Activated CD4-positive, alpha-beta memory T cell treated with anti-CD3 and anti-CD28 coated beads for 36 hours (primary cell): ENCODE measurements at regions not wholly inside any gene's neighbourhood (a gene's known extent, or its start where the extent isn't known, plus 50 kb on each side); places are given as distances from the start of the nearest gene placed in this dataset.

Experiments used
- CTCF ChIA-PET: fragments of 350-600 bp; sonication (Branson Sonifier 250); formaldehyde crosslinking; loops from one replicate; lab custom pipeline; 2021; ENCODE audit warnings: antibody characterized with exemption, inconsistent platforms; lab: Charles Lee
- POLR2A ChIA-PET: fragments of 350-600 bp; sonication (Branson Sonifier 250); formaldehyde crosslinking; loops from one replicate; lab custom pipeline; 2021; ENCODE audit warnings: antibody characterized with exemption; lab: Charles Lee
- DNase-seq: peaks from one replicate; pipeline ENCODE4 v3.0.0-alpha.2; 2020
- H3K27ac Mint-ChIP-seq: one replicate; pipeline ENCODE4 v1.8.0; 2021; ENCODE audit warnings: mixed read lengths
- H3K27me3 Mint-ChIP-seq: one replicate; pipeline ENCODE4 v1.8.0; 2021; ENCODE audit warnings: mixed read lengths
- H3K36me3 Mint-ChIP-seq: one replicate; pipeline ENCODE4 v1.8.0; 2021; ENCODE audit warnings: mixed read lengths
- H3K4me1 Mint-ChIP-seq: one replicate; pipeline ENCODE4 v1.8.0; 2021; ENCODE audit warnings: low read depth, mixed read lengths
- H3K4me3 Mint-ChIP-seq: one replicate; pipeline ENCODE4 v1.8.0; 2021; ENCODE audit warnings: mild to moderate bottlenecking, mixed read lengths
- H3K9me3 Mint-ChIP-seq: one replicate; pipeline ENCODE4 v1.8.0; 2021; ENCODE audit warnings: mixed read lengths
- intact Hi-C: fragments of 100-400 bp; cut with micrococcal nuclease; formaldehyde crosslinking; loops from one replicate; pipeline ENCODE4 v1.15.1; 2023

DNA sequence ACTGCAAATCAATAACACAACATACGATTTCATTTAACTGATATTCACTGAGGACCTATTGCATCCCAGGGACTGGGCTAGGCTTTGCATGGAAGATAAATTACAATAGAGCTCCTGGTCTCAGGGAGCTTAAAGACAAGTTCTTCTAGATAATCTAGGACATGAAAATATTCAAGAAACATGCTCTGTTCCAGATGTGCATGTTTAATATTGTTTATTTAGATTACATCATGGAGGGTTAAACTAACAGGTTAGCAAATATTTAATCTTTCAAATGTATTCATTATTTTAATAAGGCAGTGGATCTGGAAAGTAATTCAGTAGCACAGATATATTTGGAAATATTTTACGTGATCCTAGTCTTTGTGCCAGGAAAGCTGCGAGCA, 2430.3 kb downstream of the PCDH7 start:
- ChIA-PET CTCF (no interaction called here), POLR2A (no interaction called here)
- Mint-ChIP-seq H3K36me3 (no peaks in the 10 kb centered on the region), H3K9me3 (peaks cover 25% of the 10 kb centered on the region), H3K27ac (no peak overlapping the region), H3K4me3 (no peak overlapping the region), H3K4me1 (no peaks in the 10 kb centered on the region), H3K27me3 (no peaks in the 10 kb centered on the region)
- no peak for DNase-seq
- intact Hi-C loops, result no loop called here

DNA sequence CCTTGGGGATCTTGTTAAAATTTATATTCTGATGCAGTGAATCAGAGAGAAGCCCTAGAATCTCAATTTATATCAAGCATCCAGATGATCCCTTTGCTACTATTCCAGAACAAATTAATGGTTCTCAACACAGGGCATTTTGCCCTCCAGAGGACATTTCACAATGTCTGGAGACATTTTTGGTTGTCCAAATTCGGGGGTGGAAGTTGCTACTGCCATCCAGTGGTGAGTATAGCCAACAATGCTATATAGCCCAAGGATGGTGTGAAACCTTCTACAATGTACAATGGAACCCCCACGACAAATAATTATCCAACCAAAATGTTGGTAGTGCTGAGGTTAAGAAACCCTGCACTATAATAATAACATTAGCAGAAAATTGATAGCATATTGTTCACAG, 2440.0 kb downstream of the PCDH7 start:
- Mint-ChIP-seq H3K36me3 (no peaks in the 10 kb centered on the region), H3K4me1 (no peaks in the 10 kb centered on the region), H3K9me3 (peaks cover 21% of the 10 kb centered on the region), H3K27me3 (no peaks in the 10 kb centered on the region), H3K4me3 (no peak overlapping the region), H3K27ac (no peak overlapping the region)
- CTCF ChIA-PET, result interaction anchor here (0.7 kb wide), 1 partner anchor 1219 kb away, joined by 4 read pairs; no protein-coding TSS in a partner anchor
- POLR2A ChIA-PET, result no interaction called here
- intact Hi-C loops, result no loop called here
- no peak for DNase-seq

DNA sequence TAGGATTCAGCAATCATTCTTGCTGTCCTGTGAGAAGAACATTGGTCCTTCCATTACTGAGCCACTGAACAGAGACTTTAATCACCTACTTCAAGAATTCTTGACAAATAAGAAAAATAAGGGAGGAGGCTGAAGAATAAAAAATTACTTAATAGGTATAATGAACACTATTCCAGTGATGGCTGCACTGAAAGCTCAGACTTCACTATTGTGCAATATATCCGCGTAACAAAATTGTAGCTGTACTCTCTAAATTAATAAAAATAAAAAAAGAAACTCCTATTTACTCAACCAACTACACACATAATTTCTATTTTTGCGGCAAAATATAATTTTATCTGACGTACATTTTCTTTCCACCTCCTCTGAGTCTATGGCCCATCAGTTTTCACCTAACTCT, 2441.0 kb downstream of the PCDH7 start:
- no peak overlapping the region for H3K27ac Mint-ChIP-seq
- peaks cover 25% of the 10 kb centered on the region for H3K9me3 Mint-ChIP-seq
- no peaks in the 10 kb centered on the region for H3K27me3 Mint-ChIP-seq
- POLR2A ChIA-PET, result no interaction called here
- intact Hi-C loops, result no loop called here
- H3K4me1 Mint-ChIP-seq, result no peaks in the 10 kb centered on the region
- no peak for DNase-seq
- CTCF ChIA-PET, result no interaction called here
- H3K4me3 Mint-ChIP-seq, result no peak overlapping the region
- no peaks in the 10 kb centered on the region for H3K36me3 Mint-ChIP-seq

DNA sequence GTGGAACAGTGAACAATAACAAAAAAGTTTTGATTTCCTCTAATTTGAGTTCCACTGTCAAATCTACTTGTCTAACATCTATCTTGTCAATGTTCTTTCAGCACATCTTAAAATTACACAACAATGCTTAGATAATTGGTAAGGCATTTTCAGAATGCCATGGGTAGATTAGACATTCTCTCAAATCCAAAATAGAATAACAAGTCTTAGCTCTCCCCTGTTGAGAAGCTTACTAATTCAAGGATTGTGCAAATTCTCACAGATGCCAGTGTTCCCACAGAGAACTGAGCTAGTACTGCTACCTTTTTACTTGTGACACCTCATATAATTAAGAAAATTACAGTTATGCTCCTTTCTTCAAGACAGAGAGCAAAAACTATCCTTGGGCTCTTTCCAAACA, 2442.0 kb downstream of the PCDH7 start:
- DNase-seq, result no peak
- ChIA-PET POLR2A (no interaction called here), CTCF (no interaction called here)
- no peak overlapping the region for H3K27ac Mint-ChIP-seq
- H3K36me3 Mint-ChIP-seq, result no peaks in the 10 kb centered on the region
- intact Hi-C loops, result no loop called here
- no peaks in the 10 kb centered on the region for H3K27me3 Mint-ChIP-seq
- H3K4me1 Mint-ChIP-seq, result no peaks in the 10 kb centered on the region
- no peak overlapping the region for H3K4me3 Mint-ChIP-seq
- peaks cover 16% of the 10 kb centered on the region for H3K9me3 Mint-ChIP-seq

DNA sequence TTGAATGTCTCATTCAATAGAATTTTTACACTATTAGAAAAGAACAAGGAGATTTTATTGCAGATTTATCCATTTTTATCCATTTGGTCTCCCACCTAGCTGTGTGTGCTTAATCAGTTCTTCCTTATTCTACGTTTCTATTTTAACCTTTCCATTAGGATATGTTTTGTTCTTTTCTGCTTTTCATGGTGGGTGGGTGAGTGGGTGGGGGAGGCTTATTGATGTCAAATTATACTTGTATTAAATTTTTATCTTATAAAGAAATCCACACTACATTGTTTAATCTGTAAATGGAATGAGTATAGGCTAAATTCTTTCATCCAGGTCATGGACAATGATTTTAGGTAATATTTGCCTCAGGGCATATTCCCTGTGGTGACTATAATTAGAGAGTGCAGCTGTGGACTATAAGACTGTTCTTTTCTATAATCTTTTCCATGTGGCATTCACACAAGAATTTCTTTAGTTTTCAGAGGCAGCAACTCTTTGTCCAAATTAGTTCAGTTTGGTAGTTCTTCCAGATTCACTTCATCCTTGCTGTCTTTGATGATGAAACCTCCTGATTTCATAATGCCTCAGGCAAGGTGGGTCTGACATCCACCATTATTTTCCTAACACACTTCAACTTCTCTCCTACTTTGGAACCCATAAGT, 2451.8 kb downstream of the PCDH7 start:
- POLR2A ChIA-PET, result no interaction called here
- no peaks in the 10 kb centered on the region for H3K27me3 Mint-ChIP-seq
- H3K4me1 Mint-ChIP-seq, result no peaks in the 10 kb centered on the region
- intact Hi-C loops, result no loop called here
- no peak for DNase-seq
- H3K27ac Mint-ChIP-seq, result no peak overlapping the region
- peaks cover 18% of the 10 kb centered on the region for H3K9me3 Mint-ChIP-seq
- CTCF ChIA-PET, result no interaction called here
- H3K36me3 Mint-ChIP-seq, result no peaks in the 10 kb centered on the region
- no peak overlapping the region for H3K4me3 Mint-ChIP-seq

DNA sequence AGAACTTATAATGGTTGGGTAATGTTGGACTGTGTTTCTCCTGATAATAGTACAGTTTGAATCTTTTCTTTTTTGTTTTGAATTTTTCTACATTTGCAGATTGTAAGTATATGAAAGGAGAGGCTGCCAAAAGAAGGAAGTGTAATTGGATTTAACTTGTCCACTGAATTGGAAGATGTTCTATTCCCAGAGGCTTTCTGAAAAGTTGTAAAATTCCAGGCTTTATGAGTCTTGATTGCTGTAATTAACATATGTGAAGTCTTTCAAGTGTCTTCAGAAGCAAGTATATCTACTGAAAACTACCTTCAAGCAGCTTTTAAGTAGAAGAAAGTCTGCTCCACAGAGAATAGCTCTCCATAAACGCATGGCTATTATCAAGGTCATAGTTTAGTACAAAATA, 2456.4 kb downstream of the PCDH7 start:
- H3K36me3 Mint-ChIP-seq, result no peaks in the 10 kb centered on the region
- no peaks in the 10 kb centered on the region for H3K27me3 Mint-ChIP-seq
- H3K4me1 Mint-ChIP-seq, result no peaks in the 10 kb centered on the region
- H3K27ac Mint-ChIP-seq, result no peak overlapping the region
- intact Hi-C loops, result no loop called here
- no peak overlapping the region for H3K4me3 Mint-ChIP-seq
- DNase-seq, result no peak
- CTCF ChIA-PET, result no interaction called here
- POLR2A ChIA-PET, result no interaction called here
- peaks cover 29% of the 10 kb centered on the region for H3K9me3 Mint-ChIP-seq

DNA sequence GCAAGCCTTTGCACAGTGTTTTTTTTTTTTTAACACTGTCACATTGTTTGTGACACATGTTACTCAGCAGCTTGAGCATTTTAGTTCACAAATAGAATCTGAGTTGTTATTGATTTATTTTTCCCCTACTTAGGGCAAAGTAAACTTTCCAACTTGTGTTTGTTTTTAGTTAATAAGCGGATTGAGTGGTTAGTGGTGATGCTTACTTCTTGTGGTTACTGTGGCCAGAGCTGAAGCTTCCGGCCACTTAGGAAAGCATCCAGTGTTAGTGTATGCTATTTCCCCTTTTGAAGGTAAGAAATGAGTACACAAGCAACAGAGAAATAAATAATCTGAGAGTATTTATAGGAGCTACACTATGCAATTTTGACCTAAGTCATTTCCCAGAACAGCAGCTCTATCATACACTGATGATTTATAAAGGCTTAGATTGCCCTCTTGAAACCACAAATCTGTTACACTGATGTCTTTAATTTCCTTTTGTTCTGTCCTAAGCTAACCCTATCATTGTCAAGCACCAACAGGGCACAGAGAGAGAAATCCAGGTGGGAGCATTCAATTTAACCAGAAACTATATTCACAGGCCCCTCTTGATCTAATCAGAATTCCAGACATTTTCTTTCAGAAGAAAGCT, 2464.6 kb downstream of the PCDH7 start:
- H3K9me3 Mint-ChIP-seq, result peaks cover 23% of the 10 kb centered on the region
- no peak for DNase-seq
- ChIA-PET POLR2A (no interaction called here), CTCF (no interaction called here)
- intact Hi-C loops, result no loop called here
- H3K36me3 Mint-ChIP-seq, result no peaks in the 10 kb centered on the region
- no peak overlapping the region for H3K27ac Mint-ChIP-seq
- no peaks in the 10 kb centered on the region for H3K27me3 Mint-ChIP-seq
- no peak overlapping the region for H3K4me3 Mint-ChIP-seq
- no peaks in the 10 kb centered on the region for H3K4me1 Mint-ChIP-seq

DNA sequence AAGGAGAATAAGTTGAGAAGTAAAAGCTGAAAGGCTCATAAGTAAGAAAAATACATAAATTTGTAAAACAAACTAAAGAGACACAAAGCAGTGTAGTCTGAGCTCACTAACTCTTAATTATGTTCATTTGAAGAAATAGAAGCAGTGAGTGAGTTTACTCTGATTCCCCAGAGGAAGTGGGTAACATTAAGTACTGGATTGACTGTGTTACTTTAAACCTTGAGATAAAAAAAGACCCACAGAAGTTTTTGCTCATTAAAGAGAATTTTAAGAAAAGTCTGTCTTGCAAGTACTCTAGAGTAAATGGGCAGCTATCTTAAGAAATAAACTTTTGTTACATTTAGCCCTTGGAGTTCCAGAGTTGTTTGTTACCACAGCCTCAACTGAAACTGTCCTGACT, 2466.9 kb downstream of the PCDH7 start:
- no peaks in the 10 kb centered on the region for H3K36me3 Mint-ChIP-seq
- H3K4me1 Mint-ChIP-seq, result no peaks in the 10 kb centered on the region
- intact Hi-C loops, result no loop called here
- ChIA-PET CTCF (no interaction called here), POLR2A (no interaction called here)
- DNase-seq, result no peak
- H3K4me3 Mint-ChIP-seq, result no peak overlapping the region
- peaks cover 10% of the 10 kb centered on the region for H3K9me3 Mint-ChIP-seq
- H3K27ac Mint-ChIP-seq, result no peak overlapping the region
- H3K27me3 Mint-ChIP-seq, result no peaks in the 10 kb centered on the region

DNA sequence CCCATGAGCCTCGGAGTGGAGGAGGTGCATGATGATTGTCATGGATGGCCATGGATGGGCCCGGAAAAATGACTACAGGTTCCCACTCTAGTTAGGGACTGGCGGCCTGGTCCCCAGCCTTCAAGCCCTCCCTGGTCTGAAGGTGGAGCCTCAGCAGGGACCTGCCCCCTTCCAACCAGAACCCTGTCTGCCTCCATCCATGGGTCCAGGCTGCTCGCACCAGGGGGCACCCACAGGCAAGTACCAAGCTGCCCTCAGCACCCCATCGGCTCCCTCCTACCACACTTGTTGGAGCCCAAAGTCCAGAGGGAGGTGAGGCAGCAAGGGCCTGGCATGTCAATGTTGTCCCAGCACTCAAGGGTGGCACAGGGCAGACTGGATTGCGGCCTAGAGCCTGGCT, 2468.6 kb downstream of the PCDH7 start:
- H3K4me1 Mint-ChIP-seq, result no peaks in the 10 kb centered on the region
- intact Hi-C loops, result no loop called here
- H3K27ac Mint-ChIP-seq, result no peak overlapping the region
- POLR2A ChIA-PET, result no interaction called here
- CTCF ChIA-PET, result no interaction called here
- H3K9me3 Mint-ChIP-seq, result peaks cover 11% of the 10 kb centered on the region
- no peak for DNase-seq
- H3K36me3 Mint-ChIP-seq, result no peaks in the 10 kb centered on the region
- no peak overlapping the region for H3K4me3 Mint-ChIP-seq
- no peaks in the 10 kb centered on the region for H3K27me3 Mint-ChIP-seq

DNA sequence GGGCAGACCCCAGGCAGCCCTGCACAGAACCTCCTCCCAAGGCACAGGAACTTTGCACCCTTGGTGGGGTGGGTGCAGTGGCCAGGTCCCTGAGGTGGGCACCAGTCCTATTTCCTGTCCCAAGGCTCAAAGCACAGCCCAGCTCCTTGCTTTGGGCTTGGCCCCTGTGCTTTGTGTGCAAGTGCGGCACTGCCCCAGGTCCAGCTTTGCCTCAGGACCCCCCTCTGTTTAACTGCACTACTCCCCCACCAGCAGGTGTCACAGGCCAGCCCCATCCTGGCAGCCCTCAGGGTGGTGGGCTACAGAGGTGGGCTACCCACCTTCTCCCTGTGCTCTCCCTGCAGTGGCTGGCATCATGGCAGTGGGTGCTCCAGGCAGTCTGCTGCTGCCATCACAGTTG, 2469.0 kb downstream of the PCDH7 start:
- Mint-ChIP-seq H3K27ac (no peak overlapping the region), H3K4me3 (no peak overlapping the region), H3K9me3 (peaks cover 11% of the 10 kb centered on the region), H3K4me1 (no peaks in the 10 kb centered on the region), H3K27me3 (no peaks in the 10 kb centered on the region), H3K36me3 (no peaks in the 10 kb centered on the region)
- ChIA-PET POLR2A (no interaction called here), CTCF (no interaction called here)
- intact Hi-C loops, result no loop called here
- DNase-seq, result no peak

DNA sequence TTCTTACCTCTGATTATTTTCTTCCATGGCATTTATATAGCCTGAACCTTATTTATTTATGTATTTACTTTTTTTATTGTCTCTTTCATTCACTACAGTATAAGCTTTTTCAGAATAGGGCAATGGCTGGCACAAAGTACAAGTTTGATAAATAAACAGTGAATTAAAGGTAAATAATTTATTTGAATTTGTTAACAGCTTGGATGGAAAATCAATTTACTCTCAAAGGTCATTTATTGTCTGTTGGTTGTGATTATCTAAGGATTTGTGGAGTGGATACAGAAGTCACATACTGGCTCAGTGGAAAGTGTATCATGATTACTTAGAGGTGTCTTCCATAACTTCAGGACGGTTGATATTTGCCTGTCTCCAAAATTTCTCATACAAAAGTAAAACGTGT, 2472.9 kb downstream of the PCDH7 start:
- no peak for DNase-seq
- H3K27me3 Mint-ChIP-seq, result no peaks in the 10 kb centered on the region
- H3K9me3 Mint-ChIP-seq, result peaks cover 12% of the 10 kb centered on the region
- no peaks in the 10 kb centered on the region for H3K36me3 Mint-ChIP-seq
- CTCF ChIA-PET, result no interaction called here
- H3K4me1 Mint-ChIP-seq, result no peaks in the 10 kb centered on the region
- POLR2A ChIA-PET, result no interaction called here
- H3K4me3 Mint-ChIP-seq, result no peak overlapping the region
- intact Hi-C loops, result no loop called here
- H3K27ac Mint-ChIP-seq, result no peak overlapping the region

DNA sequence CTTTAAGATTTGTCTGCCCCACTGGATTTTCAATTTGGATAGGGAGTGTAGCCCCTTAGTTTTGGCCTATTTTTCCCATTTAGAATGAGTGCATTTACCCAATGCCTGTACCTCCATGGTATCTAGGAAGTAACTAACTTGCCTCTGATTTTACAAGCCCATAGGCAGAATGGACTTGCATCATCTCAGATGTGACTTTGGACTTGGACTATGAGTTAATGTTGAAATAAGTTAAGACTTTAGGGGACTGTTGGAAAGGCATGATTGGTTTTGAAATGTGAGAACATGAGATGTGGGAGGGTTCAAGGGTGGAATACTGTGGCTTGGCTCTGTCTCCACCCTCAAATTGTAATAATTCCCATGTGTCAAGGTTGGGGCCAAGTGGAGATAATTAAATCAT, 2480.2 kb downstream of the PCDH7 start:
- no peak overlapping the region for H3K27ac Mint-ChIP-seq
- H3K36me3 Mint-ChIP-seq, result no peaks in the 10 kb centered on the region
- ChIA-PET POLR2A (no interaction called here), CTCF (no interaction called here)
- H3K4me3 Mint-ChIP-seq, result no peak overlapping the region
- DNase-seq, result no peak
- H3K4me1 Mint-ChIP-seq, result no peaks in the 10 kb centered on the region
- peaks cover 30% of the 10 kb centered on the region for H3K9me3 Mint-ChIP-seq
- intact Hi-C loops, result no loop called here
- no peaks in the 10 kb centered on the region for H3K27me3 Mint-ChIP-seq

DNA sequence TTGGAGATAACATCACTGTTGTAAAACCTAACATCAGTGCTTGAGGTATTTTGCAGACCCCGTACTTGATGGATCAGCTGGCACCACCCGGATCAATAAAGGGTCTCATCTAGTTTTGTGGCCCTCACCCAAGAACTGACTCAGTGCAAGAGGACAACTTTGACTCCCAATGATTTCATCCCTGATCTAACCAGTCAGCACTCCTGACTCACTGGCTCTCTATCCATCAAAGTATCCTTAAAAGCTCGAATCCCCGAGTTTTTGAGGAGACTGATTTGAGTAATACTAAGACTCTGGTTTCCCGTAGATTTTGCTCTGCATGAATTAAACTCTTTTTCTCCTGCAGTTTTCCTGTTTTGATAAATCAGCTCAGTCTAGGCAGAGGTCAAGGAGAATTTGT, 2498.1 kb downstream of the PCDH7 start:
- POLR2A ChIA-PET, result no interaction called here
- Mint-ChIP-seq H3K27ac (no peak overlapping the region), H3K4me1 (no peaks in the 10 kb centered on the region), H3K9me3 (peaks cover 10% of the 10 kb centered on the region), H3K27me3 (no peaks in the 10 kb centered on the region), H3K36me3 (no peaks in the 10 kb centered on the region), H3K4me3 (no peak overlapping the region)
- CTCF ChIA-PET, result no interaction called here
- intact Hi-C loops, result no loop called here
- DNase-seq, result no peak
